ENCODE measurements at regions not wholly inside any gene's neighbourhood (a gene's known extent, or its start where the extent isn't known, plus 50 kb on each side); places are given as distances from the start of the nearest gene placed in this dataset.

GRCh38 chr21:38567970-38568360 lies 69.7 kb upstream of the ERG start:
- TF ChIP-seq CTCF (IDR thresholded peaks at IDR 0.05; ENCODE audit: poor library complexity, severe bottlenecking): no peak
- Histone ChIP-seq H3K4me1 (ENCODE audit: insufficient read depth, poor library complexity, severe bottlenecking) (peaks cover 3% of the 10 kb centered on the region), H3K9me3 (ENCODE audit: severe bottlenecking) (no peaks in the 10 kb centered on the region), H3K36me3 (ENCODE audit: low read depth) (no peaks in the 10 kb centered on the region), H3K4me3 (ENCODE audit: severe bottlenecking) (no peak overlapping the region), H3K27me3 (ENCODE audit: insufficient read depth, poor library complexity, severe bottlenecking) (no peaks in the 10 kb centered on the region), H3K27ac (ENCODE audit: poor library complexity, severe bottlenecking) (no peak overlapping the region)
- no peak for ATAC-seq (ENCODE audit: low read depth)
- DNase-seq (ENCODE audit: low spot score): no peak

- ATAC-seq (ENCODE audit: low read depth): no peak
- H3K27me3 ChIP-seq (ENCODE audit: insufficient read depth, poor library complexity, severe bottlenecking): no peaks in the 10 kb centered on the region
Measured at GRCh38 chr21:38569733-38570132, 71.5 kb upstream of the ERG start.

GRCh38 chr21:38570596-38570995 lies 72.3 kb upstream of the ERG start:
- Histone ChIP-seq H3K27ac (ENCODE audit: poor library complexity, severe bottlenecking) (no peak overlapping the region), H3K27me3 (ENCODE audit: insufficient read depth, poor library complexity, severe bottlenecking) (no peaks in the 10 kb centered on the region)
- no peak for TF ChIP-seq CTCF (IDR thresholded peaks at IDR 0.05; ENCODE audit: poor library complexity, severe bottlenecking)

More at GRCh38 chr21:38569733-38570132, 71.5 kb upstream of the ERG start:
- Histone ChIP-seq H3K4me1 (ENCODE audit: insufficient read depth, poor library complexity, severe bottlenecking) (peaks cover 3% of the 10 kb centered on the region), H3K27ac (ENCODE audit: poor library complexity, severe bottlenecking) (no peak overlapping the region), H3K9me3 (ENCODE audit: severe bottlenecking) (no peaks in the 10 kb centered on the region), H3K36me3 (ENCODE audit: low read depth) (no peaks in the 10 kb centered on the region), H3K4me3 (ENCODE audit: severe bottlenecking) (no peak overlapping the region)
- DNase-seq (ENCODE audit: low spot score): no peak
- no peak for TF ChIP-seq CTCF (IDR thresholded peaks at IDR 0.05; ENCODE audit: poor library complexity, severe bottlenecking)

GRCh38 chr21:38574895-38575575 lies 76.8 kb upstream of the ERG start:
- Histone ChIP-seq H3K4me3 (ENCODE audit: severe bottlenecking) (no peak overlapping the region), H3K27me3 (ENCODE audit: insufficient read depth, poor library complexity, severe bottlenecking) (no peaks in the 10 kb centered on the region), H3K4me1 (ENCODE audit: insufficient read depth, poor library complexity, severe bottlenecking) (no peaks in the 10 kb centered on the region), H3K36me3 (ENCODE audit: low read depth) (no peaks in the 10 kb centered on the region), H3K9me3 (ENCODE audit: severe bottlenecking) (no peaks in the 10 kb centered on the region), H3K27ac (ENCODE audit: poor library complexity, severe bottlenecking) (no peak overlapping the region)
- TF ChIP-seq CTCF (IDR thresholded peaks at IDR 0.05; ENCODE audit: poor library complexity, severe bottlenecking): no peak
- DNase-seq (ENCODE audit: low spot score): no peak
- no peak for ATAC-seq (ENCODE audit: low read depth)

More at GRCh38 chr21:38570596-38570995, 72.3 kb upstream of the ERG start:
- ATAC-seq (ENCODE audit: low read depth): no peak
- Histone ChIP-seq H3K9me3 (ENCODE audit: severe bottlenecking) (no peaks in the 10 kb centered on the region), H3K36me3 (ENCODE audit: low read depth) (no peaks in the 10 kb centered on the region), H3K4me3 (ENCODE audit: severe bottlenecking) (no peak overlapping the region), H3K4me1 (ENCODE audit: insufficient read depth, poor library complexity, severe bottlenecking) (peaks cover 3% of the 10 kb centered on the region)
- no peak for DNase-seq (ENCODE audit: low spot score)

GRCh38 chr21:38577887-38578286 lies 79.6 kb upstream of the ERG start:
- TF ChIP-seq CTCF (IDR thresholded peaks at IDR 0.05; ENCODE audit: poor library complexity, severe bottlenecking): no peak
- Histone ChIP-seq H3K36me3 (ENCODE audit: low read depth) (no peaks in the 10 kb centered on the region), H3K27me3 (ENCODE audit: insufficient read depth, poor library complexity, severe bottlenecking) (no peaks in the 10 kb centered on the region), H3K4me1 (ENCODE audit: insufficient read depth, poor library complexity, severe bottlenecking) (no peaks in the 10 kb centered on the region), H3K4me3 (ENCODE audit: severe bottlenecking) (no peak overlapping the region), H3K9me3 (ENCODE audit: severe bottlenecking) (no peaks in the 10 kb centered on the region), H3K27ac (ENCODE audit: poor library complexity, severe bottlenecking) (no peak overlapping the region)
- DNase-seq (ENCODE audit: low spot score) (no peak), ATAC-seq (ENCODE audit: low read depth) (no peak)
